Activated CD8-positive, alpha-beta memory T cell treated with anti-CD3 and anti-CD28 coated beads for 48 hours (primary cell): ENCODE measurements at regions not wholly inside any gene's neighbourhood (a gene's known extent, or its start where the extent isn't known, plus 50 kb on each side); places are given as distances from the start of the nearest gene placed in this dataset.

Experiments
- DNase-seq, 3 experiments: peaks; one replicate each; pipeline ENCODE4 v3.0.0-alpha.2; 2020; ENCODE audit warnings: low read depth in 2 of 3, low spot score in 2 of 3

DNA sequence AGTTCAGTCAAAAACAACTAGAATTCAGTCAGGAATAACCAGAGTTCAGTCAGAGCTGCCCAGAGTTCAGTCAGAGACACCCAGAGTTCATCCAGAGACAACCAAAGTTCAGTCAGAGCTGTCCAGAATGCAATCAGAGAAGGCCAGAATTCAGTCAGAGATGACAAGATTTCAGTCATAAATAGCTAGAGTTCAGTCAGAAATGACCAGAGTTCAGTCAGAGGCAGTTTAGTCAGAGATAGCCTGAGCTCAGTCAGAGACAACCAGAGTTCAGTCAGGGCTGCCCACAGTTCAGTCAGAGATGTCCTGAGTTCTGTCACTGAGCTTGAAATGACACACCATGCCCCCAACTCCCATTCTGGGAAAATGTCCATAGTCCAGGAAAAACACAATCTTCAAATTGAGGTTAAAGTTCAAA is 1102.8 kb downstream of the BCL11B start:
- no peak for DNase-seq

GRCh38 chr14:98170575-98170974 is 1101.4 kb downstream of the BCL11B start:
- no peak for DNase-seq

DNA sequence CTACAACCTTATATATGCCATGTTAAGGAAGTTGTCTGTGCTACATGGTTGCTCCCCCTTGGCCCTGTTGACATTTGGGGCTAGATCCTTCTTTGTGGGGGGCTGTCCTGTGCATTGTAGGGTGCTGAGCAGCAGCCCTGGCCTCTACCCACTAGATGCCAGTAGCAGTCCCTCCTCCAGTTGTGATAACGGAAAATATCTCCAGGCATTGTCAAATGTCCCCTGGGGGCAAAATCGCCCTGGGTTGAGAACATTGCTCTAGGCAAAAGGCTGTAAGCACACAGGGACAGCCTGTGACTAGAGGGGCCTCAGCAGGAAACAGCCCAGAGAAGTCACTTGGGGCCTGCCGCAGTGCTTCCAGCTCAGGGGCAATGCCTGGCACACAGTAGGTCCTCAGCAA is 1100.3 kb downstream of the BCL11B start:
- DNase-seq: no peak

DNA sequence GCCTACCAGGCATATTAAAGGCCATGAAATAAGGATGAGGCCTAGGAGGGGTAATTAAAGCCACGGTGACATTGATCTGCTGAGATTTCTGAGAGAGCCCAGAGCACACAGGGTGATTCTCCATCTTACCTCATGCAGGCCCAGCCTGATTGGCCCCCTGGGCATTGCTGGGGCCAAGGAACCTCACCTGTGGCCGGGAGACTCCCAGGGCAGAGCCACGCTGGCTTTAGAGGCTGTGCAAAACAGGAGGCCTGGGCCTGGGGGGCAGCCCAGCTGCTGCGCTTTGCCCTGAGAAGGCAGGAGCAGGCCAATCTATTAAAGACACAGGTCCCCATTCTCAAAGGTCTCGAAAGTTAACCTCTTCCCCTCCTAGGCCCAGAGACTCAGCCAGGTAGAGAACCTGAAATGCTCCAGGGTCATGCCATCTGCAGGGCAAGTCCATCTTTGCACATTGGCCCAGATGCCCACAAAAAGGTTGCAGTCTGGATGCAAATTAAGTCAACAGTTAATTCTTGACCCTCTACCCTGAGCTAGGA is 1099.7 kb downstream of the BCL11B start:
- DNase-seq: no peak

GRCh38 chr14:98173305-98173704 is 1098.7 kb downstream of the BCL11B start:
- no peak for DNase-seq

- no peak for DNase-seq
Measured at GRCh38 chr14:98174041-98174440, 1098.0 kb downstream of the BCL11B start.

- no peak for DNase-seq
Measured at GRCh38 chr14:98175436-98175835, 1096.6 kb downstream of the BCL11B start.

- DNase-seq: no peak
Measured at GRCh38 chr14:98175881-98176280, 1096.1 kb downstream of the BCL11B start.

DNA sequence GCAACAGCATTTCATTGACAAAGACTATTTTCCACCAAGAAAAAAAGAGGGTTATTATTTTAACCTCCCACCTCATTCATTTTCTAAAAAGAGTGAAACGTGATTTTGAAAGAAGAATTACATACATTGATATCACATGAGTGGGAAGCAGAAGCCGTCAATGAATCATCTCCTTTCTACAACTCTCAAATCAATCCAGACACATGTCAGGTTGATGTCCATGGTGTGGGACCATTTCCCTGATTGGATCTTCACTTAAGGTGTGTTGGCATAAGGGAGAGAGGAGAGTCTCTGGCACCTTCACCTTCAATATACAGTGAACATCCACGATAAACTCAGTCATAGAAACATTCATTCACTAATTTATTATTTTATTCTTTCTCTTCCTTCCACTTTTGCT is 1095.1 kb downstream of the BCL11B start:
- DNase-seq: no peak

GRCh38 chr14:98177551-98177950 is 1094.4 kb downstream of the BCL11B start:
- peak in 1 of 3 experiments; percentile 53 for DNase-seq

DNA sequence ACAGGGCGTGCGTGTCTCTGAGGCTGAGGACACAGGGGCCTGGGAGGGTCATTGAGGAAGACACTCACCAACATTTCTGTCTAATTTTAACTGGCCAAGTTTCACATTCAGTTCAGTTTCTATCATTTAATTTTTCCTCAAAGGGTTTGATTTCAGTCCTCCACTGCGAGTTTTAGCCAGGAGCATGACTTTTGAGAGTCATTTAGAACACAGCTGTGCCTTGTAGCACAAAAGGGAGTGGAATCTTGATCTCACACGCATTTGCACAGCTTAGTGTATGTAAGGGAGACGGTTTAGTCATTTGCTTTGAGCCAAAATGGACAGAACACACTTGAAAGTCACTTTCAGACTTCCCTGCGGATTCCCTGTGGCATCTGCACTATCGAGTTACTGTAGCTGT is 1090.8 kb downstream of the BCL11B start:
- no peak for DNase-seq

DNA sequence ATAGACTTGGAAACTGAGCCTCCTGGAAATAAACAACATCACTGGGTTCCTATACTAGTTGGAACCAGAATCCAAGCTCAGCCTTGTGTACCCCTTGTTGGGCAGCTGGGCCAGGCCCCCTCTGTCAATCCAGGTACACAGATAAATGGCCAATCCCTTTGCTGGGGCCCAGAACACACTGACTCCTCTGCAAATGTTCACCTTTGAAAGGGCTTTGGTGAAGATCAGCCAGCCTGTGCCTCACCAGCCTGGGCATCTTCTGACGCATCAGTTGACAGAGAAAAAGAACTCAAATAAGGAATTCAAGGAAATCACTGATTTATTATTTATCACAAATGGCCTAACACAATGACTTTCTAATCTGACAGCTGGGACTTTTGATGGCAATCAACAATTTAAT is 1090.2 kb downstream of the BCL11B start:
- no peak for DNase-seq

- no peak for DNase-seq
Measured at GRCh38 chr14:98182393-98183055, 1089.5 kb downstream of the BCL11B start.

- no peak for DNase-seq
Measured at GRCh38 chr14:98183556-98183955, 1088.4 kb downstream of the BCL11B start.

DNA sequence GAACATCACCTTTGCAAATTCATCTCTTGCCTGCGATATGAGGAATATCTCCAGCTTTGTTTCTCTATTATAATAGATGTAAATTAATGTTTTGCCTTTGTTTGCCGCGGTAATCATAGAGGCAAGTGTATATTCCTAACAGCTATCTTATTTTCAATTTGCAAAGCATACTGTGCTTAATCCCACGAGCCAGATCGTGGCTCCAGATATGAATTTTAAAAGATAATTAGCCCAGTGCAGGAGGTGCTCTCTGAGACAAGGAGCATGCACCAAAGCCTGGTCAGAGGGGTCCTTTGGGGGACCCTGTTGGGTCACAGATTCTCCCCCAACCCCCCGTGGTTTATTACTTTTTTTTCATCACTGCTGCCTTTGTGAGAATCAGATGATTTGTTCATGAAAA is 1087.5 kb downstream of the BCL11B start:
- DNase-seq: no peak

DNA sequence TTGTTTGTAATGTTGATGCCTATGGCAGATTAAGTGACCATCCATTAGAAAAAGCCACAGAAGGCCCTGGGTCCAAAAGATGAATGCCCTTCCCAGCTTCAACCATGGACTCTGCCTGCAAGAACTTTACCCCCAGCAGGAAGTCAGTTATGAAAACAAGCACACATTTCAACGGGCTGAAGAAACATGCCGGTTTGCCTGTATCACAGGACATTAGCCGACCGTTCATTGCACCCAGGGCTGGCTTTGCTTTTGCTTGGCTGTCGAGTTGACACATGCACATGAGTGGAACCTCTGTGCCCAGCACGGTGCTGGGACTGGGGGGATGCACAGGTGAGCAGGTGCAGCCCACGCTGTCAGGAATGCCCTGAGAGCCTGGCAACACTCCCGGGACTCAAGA is 1087.0 kb downstream of the BCL11B start:
- DNase-seq: no peak

GRCh38 chr14:98186140-98186539 is 1085.9 kb downstream of the BCL11B start:
- DNase-seq: no peak

- no peak for DNase-seq
Measured at GRCh38 chr14:98187281-98187680, 1084.7 kb downstream of the BCL11B start.

- DNase-seq: no peak
Measured at GRCh38 chr14:98189062-98189461, 1082.9 kb downstream of the BCL11B start.

GRCh38 chr14:98189511-98189910 is 1082.5 kb downstream of the BCL11B start:
- DNase-seq: no peak

GRCh38 chr14:98189944-98190343 is 1082.1 kb downstream of the BCL11B start:
- no peak for DNase-seq

DNA sequence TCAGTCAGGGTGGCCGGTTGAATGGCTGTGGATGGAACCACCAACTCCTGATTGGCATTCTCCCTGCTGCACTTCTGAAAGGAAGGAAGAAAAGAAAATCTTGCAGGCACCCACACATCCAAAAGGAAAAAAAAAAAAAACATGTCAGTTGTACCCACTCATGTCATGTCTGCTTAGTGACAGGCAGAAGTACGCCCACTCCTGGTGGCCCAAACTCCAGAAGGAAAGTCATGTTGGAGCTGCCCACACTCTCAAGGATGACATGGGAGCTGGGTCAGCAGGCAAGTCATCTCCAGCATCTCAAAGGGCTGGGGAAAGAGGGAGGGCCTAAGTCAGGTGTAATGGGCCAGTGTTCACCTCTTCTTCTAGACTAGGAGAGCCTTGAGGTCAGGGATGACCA is 1079.1 kb downstream of the BCL11B start:
- DNase-seq: no peak

- DNase-seq: no peak
Measured at GRCh38 chr14:98194821-98195220, 1077.2 kb downstream of the BCL11B start.
